B cell (primary cell): ENCODE measurements at regions not wholly inside any gene's neighbourhood (a gene's known extent, or its start where the extent isn't known, plus 50 kb on each side); places are given as distances from the start of the nearest gene placed in this dataset.

ENCODE experiments used
- ATAC-seq: fragments of 200-7000 bp; cut with Tn5 transposase; one replicate; pipeline ENCODE4 v1.10.0; 2021; ENCODE audit warnings: low read depth, mild to moderate bottlenecking, moderate number of reproducible peaks, moderate library complexity
- CTCF ChIA-PET: fragments of 350-600 bp; sonication (Branson Sonifier 250); formaldehyde crosslinking; loops from one replicate; lab custom pipeline; 2021; ENCODE audit warnings: antibody characterized with exemption, inconsistent platforms; lab: Charles Lee
- POLR2A ChIA-PET: fragments of 350-600 bp; sonication (Branson Sonifier 250); formaldehyde crosslinking; loops from one replicate; lab custom pipeline; 2021; ENCODE audit warnings: antibody characterized with exemption; lab: Charles Lee
- DNase-seq: peaks from one replicate; pipeline ENCODE4 v3.0.0; 2013
- H2AFZ ChIP-seq: 2 replicates; pipeline ENCODE4 v1.6.1; 2012; ENCODE audit warnings: mild to moderate bottlenecking, low read depth, low read length; ENCODE audit not compliant: insufficient read depth, poor library complexity, severe bottlenecking
- H3K27ac ChIP-seq, 2 donors: 1 replicate in 1 of 2; 2 replicates in 1 of 2; pipeline ENCODE4 v1.5.1; 2012 to 2013; ENCODE audit warnings: low read length in 2 of 2, mild to moderate bottlenecking in 2 of 2, moderate library complexity in 1 of 2
- H3K27me3 ChIP-seq, 4 experiments: fragments of 200-600 bp in 1 of 4; sonication (generic) in 1 of 4; replicated peaks in 1 of 4; 1 replicate in 2 of 4; 2 replicates in 2 of 4; pipeline versions ENCODE4 v1.6.1 to v1.7.0; 2013 to 2016; ENCODE audit warnings: low read length in 3 of 4, mild to moderate bottlenecking in 2 of 4, mixed read lengths in 1 of 4, moderate library complexity in 1 of 4; ENCODE audit not compliant: insufficient read depth in 4 of 4, control insufficient read depth in 3 of 4; ENCODE audit errors: control extremely low read depth in 1 of 4
- H3K36me3 ChIP-seq, 2 experiments: replicated peaks in 1 of 2; 1 replicate in 1 of 2; 2 replicates in 1 of 2; pipeline versions ENCODE4 v1.6.1 to v1.7.1; 2013; ENCODE audit warnings: low read length in 1 of 2; ENCODE audit not compliant: insufficient read depth in 2 of 2, control insufficient read depth in 1 of 2; ENCODE audit errors: control extremely low read depth in 1 of 2, extremely low read depth in 1 of 2
- H3K4me1 ChIP-seq, 2 donors: fragments of 200-600 bp in 1 of 2; sonication (generic) in 1 of 2; 1 replicate in 1 of 2; 2 replicates in 1 of 2; pipeline versions ENCODE4 v1.5.1 to v1.6.1; 2013 to 2017; ENCODE audit warnings: low read length in 2 of 2; ENCODE audit not compliant: control insufficient read depth in 2 of 2, insufficient read depth in 2 of 2
- H3K4me2 ChIP-seq: replicated peaks from 2 replicates; pipeline ENCODE3; 2012; ENCODE audit warnings: mild to moderate bottlenecking, low read depth, low read length; ENCODE audit not compliant: poor library complexity, severe bottlenecking
- H3K4me3 ChIP-seq, 5 experiments: fragments of 200-600 bp in 1 of 5; sonication (generic) in 1 of 5; 1 replicate in 3 of 5; 2 replicates in 2 of 5; pipeline versions ENCODE4 v1.5.1 to v1.7.0; 2011 to 2016; ENCODE audit warnings: low read length in 4 of 5, mild to moderate bottlenecking in 4 of 5, low read depth in 2 of 5, control low read depth in 1 of 5, moderate library complexity in 1 of 5; ENCODE audit not compliant: insufficient read depth in 1 of 5; ENCODE audit errors: control extremely low read depth in 1 of 5, extremely low read depth in 1 of 5
- H3K79me2 ChIP-seq: fragments of 200-600 bp; sonication (generic); one replicate; pipeline ENCODE4 v1.6.0; 2016; ENCODE audit warnings: low read length; ENCODE audit not compliant: control insufficient read depth, insufficient read depth
- H3K9ac ChIP-seq: fragments of 200-600 bp; sonication (generic); 2 replicates; pipeline ENCODE4 v1.6.1; 2017; ENCODE audit warnings: mild to moderate bottlenecking, low read length, moderate library complexity
- H3K9me3 ChIP-seq, 3 donors: one replicate each; pipeline versions ENCODE4 v1.6.1 to v1.7.1; 2013; ENCODE audit warnings: low read length in 2 of 3; ENCODE audit not compliant: control insufficient read depth in 2 of 3, insufficient read depth in 1 of 3; ENCODE audit errors: control extremely low read depth in 1 of 3
- H4K20me1 ChIP-seq: 2 replicates; pipeline ENCODE4 v1.6.0; 2012; ENCODE audit warnings: mild to moderate bottlenecking, low read length; ENCODE audit not compliant: insufficient read depth, control insufficient read depth, poor library complexity, severe bottlenecking
- H3K27ac Mint-ChIP-seq: one replicate; pipeline ENCODE4 v1.8.0; 2021; ENCODE audit warnings: mixed read lengths
- H3K27me3 Mint-ChIP-seq: one replicate; pipeline ENCODE4 v1.8.0; 2021; ENCODE audit warnings: mixed read lengths
- H3K4me1 Mint-ChIP-seq: one replicate; pipeline ENCODE4 v1.8.0; 2021; ENCODE audit warnings: mixed read lengths
- H3K4me3 Mint-ChIP-seq: one replicate; pipeline ENCODE4 v1.8.0; 2021; ENCODE audit warnings: mixed read lengths
- H3K9me3 Mint-ChIP-seq: one replicate; pipeline ENCODE4 v1.8.0; 2022; ENCODE audit warnings: mixed read lengths; ENCODE audit not compliant: insufficient read depth
- CTCF ChIP-seq: fragments of 200-600 bp; IDR thresholded peaks from one replicate; pipeline ENCODE4 v1.8.0; 2022; ENCODE audit warnings: antibody characterized with exemption, mild to moderate bottlenecking
- EZH2 ChIP-seq: IDR thresholded peaks from 2 replicates; pipeline ENCODE4 v1.6.1; 2012; ENCODE audit warnings: borderline replicate concordance, low read depth, mild to moderate bottlenecking, moderate library complexity, low read length; ENCODE audit not compliant: insufficient read depth, poor library complexity, severe bottlenecking
- WGBS: methylation state at CpG from one replicate; pipeline ENCODE4 v1.1.5; 2013; ENCODE audit warnings: missing lambda C conversion rate; ENCODE audit not compliant: insufficient coverage; 5-methylcytosine and 5-hydroxymethylcytosine counted together
- intact Hi-C: fragments of 100-400 bp; cut with micrococcal nuclease; formaldehyde crosslinking; loops from one replicate; pipeline ENCODE4 v1.10.0; 2022

GRCh38 chr17:5877948-5878347 is 192.2 kb upstream of the WSCD1 start:
- no peak for ATAC-seq

GRCh38 chr17:5881849-5882248 is 188.3 kb upstream of the WSCD1 start:
- Mint-ChIP-seq H3K27me3 (peaks cover 21% of the 10 kb centered on the region), H3K4me1 (no peaks in the 10 kb centered on the region), H3K27ac (no peak overlapping the region), H3K4me3 (no peak overlapping the region), H3K9me3 (no peaks in the 10 kb centered on the region)
- no peaks in the 10 kb centered on the region for H3K79me2 ChIP-seq
- intact Hi-C loops: no loop called here
- H3K4me2 ChIP-seq: no peak overlapping the region
- H3K27me3 ChIP-seq: peaks cover 0 to 3% (median 0%) of the 10 kb centered on the region in 4 experiments
- POLR2A ChIA-PET: no interaction called here
- H2AFZ ChIP-seq: no peak overlapping the region
- ATAC-seq: no peak
- no peaks in the 10 kb centered on the region for H3K4me1 ChIP-seq
- H3K9me3 ChIP-seq: no peaks in the 10 kb centered on the region
- no peak overlapping the region for H3K4me3 ChIP-seq
- no peaks in the 10 kb centered on the region for H3K36me3 ChIP-seq
- H3K9ac ChIP-seq: no peak overlapping the region
- no peak for DNase-seq
- TF ChIP-seq CTCF: no peak
- TF ChIP-seq EZH2: no peak
- H4K20me1 ChIP-seq: no peaks in the 10 kb centered on the region
- CTCF ChIA-PET: no interaction called here
- WGBS: 83% methylated on average over 5 of the region's 6 CpGs
- H3K27ac ChIP-seq: no peak overlapping the region

More at GRCh38 chr17:5877948-5878347, 192.2 kb upstream of the WSCD1 start:
- Histone ChIP-seq H3K4me2 (no peak overlapping the region), H2AFZ (no peak overlapping the region), H3K79me2 (no peaks in the 10 kb centered on the region), H3K9me3 (no peaks in the 10 kb centered on the region), H3K27ac (no peak overlapping the region), H3K36me3 (no peaks in the 10 kb centered on the region), H3K4me3 (no peak overlapping the region), H3K4me1 (no peaks in the 10 kb centered on the region), H4K20me1 (no peaks in the 10 kb centered on the region), H3K9ac (no peak overlapping the region), H3K27me3 (no peaks in the 10 kb centered on the region)
- Mint-ChIP-seq H3K27me3 (peaks cover 21% of the 10 kb centered on the region), H3K9me3 (no peaks in the 10 kb centered on the region), H3K27ac (no peak overlapping the region), H3K4me3 (no peak overlapping the region), H3K4me1 (no peaks in the 10 kb centered on the region)
- CTCF ChIA-PET: no interaction called here
- TF ChIP-seq EZH2: no peak
- TF ChIP-seq CTCF: no peak
- no peak for DNase-seq
- WGBS: 94% methylated on average over 10 of the region's 10 CpGs
- intact Hi-C loops: no loop called here
- POLR2A ChIA-PET: no interaction called here
